Body of pancreas (tissue), 4 donors: ENCODE measurements at regions not wholly inside any gene's neighbourhood (a gene's known extent, or its start where the extent isn't known, plus 50 kb on each side); places are given as distances from the start of the nearest gene placed in this dataset.

Source experiments
- CTCF ChIP-seq, 7 experiments: fragments of 450-650 bp in 4 of 7; fragments of 200-600 bp in 3 of 7; sonication (generic) in 3 of 7; IDR thresholded peaks; one replicate each; pipeline ENCODE4 v1.5.1; 2016 to 2019; ENCODE audit warnings: antibody characterized with exemption in 7 of 7
- POLR2A ChIP-seq, 3 donors: fragments of 450-650 bp; IDR thresholded peaks; one replicate each; pipeline ENCODE4 v1.6.1; 2016; ENCODE audit warnings: antibody characterized with exemption in 3 of 3, mild to moderate bottlenecking in 2 of 3

- TF ChIP-seq CTCF (IDR thresholded peaks at IDR 0.05) (no peak), POLR2A (IDR thresholded peaks at IDR 0.05) (no peak)
These were observed 135.9 kb downstream of the SLC30A10 start for GRCh38 chr1:219792337-219793021.
